ENCODE measurements at regions not wholly inside any gene's neighbourhood (a gene's known extent, or its start where the extent isn't known, plus 50 kb on each side); places are given as distances from the start of the nearest gene placed in this dataset.

- no peak for DNase-seq
Observed at GRCh38 chr4:56084851-56085250, 136.1 kb downstream of the CEP135 start.

Data from hippocampal formation (tissue), 2 donors.